ENCODE measurements at regions not wholly inside any gene's neighbourhood (a gene's known extent, or its start where the extent isn't known, plus 50 kb on each side); places are given as distances from the start of the nearest gene placed in this dataset.

GRCh38 chr12:77572371-77572770, 258.3 kb upstream of the NAV3 start:
- Mint-ChIP-seq H3K36me3 (ENCODE audit: low read depth) (no peaks in the 10 kb centered on the region), H3K27me3 (no peaks in the 10 kb centered on the region), H3K4me1 (ENCODE audit: low read depth) (no peaks in the 10 kb centered on the region), H3K9me3 (no peaks in the 10 kb centered on the region), H3K4me3 (no peak overlapping the region), H3K27ac (no peak overlapping the region)
- no peak for DNase-seq
- POLR2A ChIA-PET = no interaction called here
- H3K4me1 ChIP-seq (ENCODE audit: insufficient read depth, low read length) = no peaks in the 10 kb centered on the region
- no peaks in the 10 kb centered on the region for H3K27me3 ChIP-seq (ENCODE audit: control insufficient read depth in 1 of 2, insufficient read depth in 2 of 2, low read length in 2 of 2)
- no peak overlapping the region for H3K27ac ChIP-seq (ENCODE audit: low read depth in 1 of 2, low read length in 2 of 2)
- H3K36me3 ChIP-seq (ENCODE audit: insufficient read depth, low read length) = no peaks in the 10 kb centered on the region
- H3K9me3 ChIP-seq (ENCODE audit: control insufficient read depth in 1 of 2, insufficient read depth in 1 of 2, low read length in 2 of 2) = peaks cover 0 to 2% of the 10 kb centered on the region in 2 experiments
- H3K4me3 ChIP-seq (ENCODE audit: low read length) = no peak overlapping the region
- no peak for ATAC-seq (ENCODE audit: poor library complexity)
- CTCF ChIA-PET = no interaction called here
- intact Hi-C loops (cut with DNase I, micrococcal nuclease) = no loop called here
- TF ChIP-seq CTCF (IDR thresholded peaks at IDR 0.05) = no peak

- Histone ChIP-seq H3K9me3 (ENCODE audit: control insufficient read depth in 1 of 2, insufficient read depth in 1 of 2, low read length in 2 of 2) (peaks cover 0 to 3% of the 10 kb centered on the region in 2 experiments), H3K27ac (ENCODE audit: low read depth in 1 of 2, low read length in 2 of 2) (no peak overlapping the region), H3K27me3 (ENCODE audit: control insufficient read depth in 1 of 2, insufficient read depth in 2 of 2, low read length in 2 of 2) (no peaks in the 10 kb centered on the region), H3K4me1 (ENCODE audit: insufficient read depth, low read length) (no peaks in the 10 kb centered on the region), H3K36me3 (ENCODE audit: insufficient read depth, low read length) (no peaks in the 10 kb centered on the region), H3K4me3 (ENCODE audit: low read length) (no peak overlapping the region)
- Mint-ChIP-seq H3K36me3 (ENCODE audit: low read depth) (no peaks in the 10 kb centered on the region), H3K9me3 (no peaks in the 10 kb centered on the region), H3K27ac (no peak overlapping the region), H3K4me3 (no peak overlapping the region), H3K4me1 (ENCODE audit: low read depth) (no peaks in the 10 kb centered on the region), H3K27me3 (no peaks in the 10 kb centered on the region)
- TF ChIP-seq CTCF (IDR thresholded peaks at IDR 0.05) = no peak
- POLR2A ChIA-PET = no interaction called here
- DNase-seq (no peak), ATAC-seq (ENCODE audit: poor library complexity) (no peak)
- CTCF ChIA-PET = no interaction called here
- intact Hi-C loops (cut with DNase I, micrococcal nuclease) = no loop called here
These were observed 258.9 kb upstream of the NAV3 start for GRCh38 chr12:77571768-77572167.

GRCh38 chr12:77571127-77571526, 259.6 kb upstream of the NAV3 start:
- peaks cover 0 to 3% of the 10 kb centered on the region in 2 experiments for H3K9me3 ChIP-seq (ENCODE audit: control insufficient read depth in 1 of 2, insufficient read depth in 1 of 2, low read length in 2 of 2)
- H3K27ac ChIP-seq (ENCODE audit: low read depth in 1 of 2, low read length in 2 of 2) = no peak overlapping the region
- Mint-ChIP-seq H3K9me3 (no peaks in the 10 kb centered on the region), H3K4me1 (ENCODE audit: low read depth) (no peaks in the 10 kb centered on the region), H3K27me3 (no peaks in the 10 kb centered on the region), H3K4me3 (no peak overlapping the region), H3K27ac (no peak overlapping the region), H3K36me3 (ENCODE audit: low read depth) (no peaks in the 10 kb centered on the region)
- ATAC-seq (ENCODE audit: poor library complexity) (no peak), DNase-seq (no peak)
- no peaks in the 10 kb centered on the region for H3K36me3 ChIP-seq (ENCODE audit: insufficient read depth, low read length)
- no peak for TF ChIP-seq CTCF (IDR thresholded peaks at IDR 0.05)
- no peaks in the 10 kb centered on the region for H3K27me3 ChIP-seq (ENCODE audit: control insufficient read depth in 1 of 2, insufficient read depth in 2 of 2, low read length in 2 of 2)
- ChIA-PET CTCF (no interaction called here), POLR2A (no interaction called here)
- H3K4me3 ChIP-seq (ENCODE audit: low read length) = no peak overlapping the region
- intact Hi-C loops (cut with DNase I, micrococcal nuclease) = no loop called here
- no peaks in the 10 kb centered on the region for H3K4me1 ChIP-seq (ENCODE audit: insufficient read depth, low read length)

All from CD4-positive, alpha-beta T cell (primary cell).